ENCODE measurements at regions not wholly inside any gene's neighbourhood (a gene's known extent, or its start where the extent isn't known, plus 50 kb on each side); places are given as distances from the start of the nearest gene placed in this dataset.
A peak's percentile ranks its signal among the peaks of the same experiment; 100 is the strongest.

- no peak overlapping the region for H3K27ac ChIP-seq (ENCODE audit: low read depth, low read length)
- no peaks in the 10 kb centered on the region for H3K27me3 ChIP-seq (ENCODE audit: insufficient read depth, low read length)
- intact Hi-C loops (cut with micrococcal nuclease): no loop called here
- ChIA-PET POLR2A (ENCODE audit: partially characterized antibody) (no interaction called here), CTCF (ENCODE audit: partially characterized antibody) (interaction anchor here (1.4 to 2.1 kb wide), 3 partner anchors 14 to 164 kb away, joined by 3 to 7 read pairs (median 5); no protein-coding TSS in a partner anchor)
- Mint-ChIP-seq H3K36me3 (no peaks in the 10 kb centered on the region), H3K4me1 (peaks cover 0 to 4% (median 0%) of the 10 kb centered on the region in 4 donors), H3K9me3 (peaks cover 0 to 3% (median 0%) of the 10 kb centered on the region in 8 donors), H3K27me3 (peaks cover 0 to 2% of the 10 kb centered on the region in 2 donors), H3K27ac (peak overlapping the region in 2 of 7 donors; percentile 6 to 37), H3K4me3 (peak overlapping the region in 1 of 8 donors; percentile 26)
- no peaks in the 10 kb centered on the region for H3K9me3 ChIP-seq (ENCODE audit: control insufficient read depth in 1 of 2, low read length in 2 of 2)
- no peaks in the 10 kb centered on the region for H3K4me1 ChIP-seq (ENCODE audit: insufficient read depth, low read length)
- H3K36me3 ChIP-seq (ENCODE audit: insufficient read depth, low read length): no peaks in the 10 kb centered on the region
- no peak overlapping the region for H3K4me3 ChIP-seq (ENCODE audit: low read length in 2 of 2)
- no peak for DNase-seq
Observed at GRCh38 chr11:19577976-19578619, 134.5 kb upstream of the NAV2 start.

- CTCF ChIA-PET (ENCODE audit: partially characterized antibody): interaction anchor here (1.4 to 2.1 kb wide), 3 partner anchors 13 to 165 kb away, joined by 3 to 7 read pairs (median 5); no protein-coding TSS in a partner anchor
- Histone ChIP-seq H3K27me3 (ENCODE audit: insufficient read depth, low read length) (no peaks in the 10 kb centered on the region), H3K4me3 (ENCODE audit: low read length in 2 of 2) (no peak overlapping the region), H3K4me1 (ENCODE audit: insufficient read depth, low read length) (no peaks in the 10 kb centered on the region), H3K36me3 (ENCODE audit: insufficient read depth, low read length) (no peaks in the 10 kb centered on the region), H3K27ac (ENCODE audit: low read depth, low read length) (no peak overlapping the region), H3K9me3 (ENCODE audit: control insufficient read depth in 1 of 2, low read length in 2 of 2) (no peaks in the 10 kb centered on the region)
- H3K27me3 Mint-ChIP-seq: peaks cover 0 to 3% of the 10 kb centered on the region in 2 donors
- no peaks in the 10 kb centered on the region for H3K36me3 Mint-ChIP-seq
- no peak for DNase-seq
- H3K4me3 Mint-ChIP-seq: no peak overlapping the region
- H3K27ac Mint-ChIP-seq: no peak overlapping the region
- peaks cover 0 to 4% (median 0%) of the 10 kb centered on the region in 4 donors for H3K4me1 Mint-ChIP-seq
- POLR2A ChIA-PET (ENCODE audit: partially characterized antibody): no interaction called here
- intact Hi-C loops (cut with micrococcal nuclease): no loop called here
- H3K9me3 Mint-ChIP-seq: peaks cover 0 to 1% (median 0%) of the 10 kb centered on the region in 8 donors
Observed at GRCh38 chr11:19577391-19577975, 135.2 kb upstream of the NAV2 start.

- CTCF ChIA-PET (ENCODE audit: partially characterized antibody): interaction anchor here (1.4 to 1.9 kb wide), 2 partner anchors 12 to 17 kb away, joined by 3 to 7 read pairs; no protein-coding TSS in a partner anchor
- no peaks in the 10 kb centered on the region for H3K4me1 ChIP-seq (ENCODE audit: insufficient read depth, low read length)
- H3K4me3 ChIP-seq (ENCODE audit: low read length in 2 of 2): no peak overlapping the region
- DNase-seq: no peak
- H3K36me3 ChIP-seq (ENCODE audit: insufficient read depth, low read length): no peaks in the 10 kb centered on the region
- Mint-ChIP-seq H3K4me3 (no peak overlapping the region), H3K9me3 (peaks cover 0 to 1% (median 0%) of the 10 kb centered on the region in 8 donors), H3K27me3 (peaks cover 0 to 3% of the 10 kb centered on the region in 2 donors), H3K27ac (no peak overlapping the region), H3K36me3 (no peaks in the 10 kb centered on the region), H3K4me1 (peaks cover 0 to 4% (median 0%) of the 10 kb centered on the region in 4 donors)
- H3K27ac ChIP-seq (ENCODE audit: low read depth, low read length): no peak overlapping the region
- no peaks in the 10 kb centered on the region for H3K9me3 ChIP-seq (ENCODE audit: control insufficient read depth in 1 of 2, low read length in 2 of 2)
- POLR2A ChIA-PET (ENCODE audit: partially characterized antibody): no interaction called here
- intact Hi-C loops (cut with micrococcal nuclease): no loop called here
- H3K27me3 ChIP-seq (ENCODE audit: insufficient read depth, low read length): no peaks in the 10 kb centered on the region
Observed at GRCh38 chr11:19576903-19577302, 135.7 kb upstream of the NAV2 start.

- POLR2A ChIA-PET (ENCODE audit: partially characterized antibody): no interaction called here
- Histone ChIP-seq H3K27ac (ENCODE audit: low read depth, low read length) (no peak overlapping the region), H3K9me3 (ENCODE audit: control insufficient read depth in 1 of 2, low read length in 2 of 2) (no peaks in the 10 kb centered on the region), H3K4me1 (ENCODE audit: insufficient read depth, low read length) (no peaks in the 10 kb centered on the region), H3K4me3 (ENCODE audit: low read length in 2 of 2) (no peak overlapping the region), H3K36me3 (ENCODE audit: insufficient read depth, low read length) (no peaks in the 10 kb centered on the region), H3K27me3 (ENCODE audit: insufficient read depth, low read length) (no peaks in the 10 kb centered on the region)
- intact Hi-C loops (cut with micrococcal nuclease): no loop called here
- no peak for DNase-seq
- Mint-ChIP-seq H3K27me3 (peaks cover 0 to 4% of the 10 kb centered on the region in 2 donors), H3K4me3 (no peak overlapping the region), H3K27ac (no peak overlapping the region), H3K9me3 (peaks cover 0 to 1% (median 0%) of the 10 kb centered on the region in 8 donors), H3K36me3 (no peaks in the 10 kb centered on the region), H3K4me1 (peaks cover 0 to 4% (median 0%) of the 10 kb centered on the region in 4 donors)
- CTCF ChIA-PET (ENCODE audit: partially characterized antibody): interaction anchor here (1.9 kb wide), 2 partner anchors 12 to 16 kb away, joined by 4 to 7 read pairs; no protein-coding TSS in a partner anchor
Observed at GRCh38 chr11:19576054-19576453, 136.6 kb upstream of the NAV2 start.

- CTCF ChIA-PET (ENCODE audit: partially characterized antibody): interaction anchor here (1.9 to 3.7 kb wide), 2 partner anchors 11 to 14 kb away, joined by 4 to 21 read pairs; no protein-coding TSS in a partner anchor
- POLR2A ChIA-PET (ENCODE audit: partially characterized antibody): no interaction called here
- no peaks in the 10 kb centered on the region for H3K9me3 ChIP-seq (ENCODE audit: control insufficient read depth in 1 of 2, low read length in 2 of 2)
Observed at GRCh38 chr11:19574916-19575315, 137.7 kb upstream of the NAV2 start.

GRCh38 chr11:19573666-19574065 lies 139.0 kb upstream of the NAV2 start:
- Mint-ChIP-seq H3K36me3 (no peaks in the 10 kb centered on the region), H3K27ac (no peak overlapping the region), H3K4me1 (peaks cover 0 to 4% (median 0%) of the 10 kb centered on the region in 4 donors), H3K9me3 (no peaks in the 10 kb centered on the region), H3K4me3 (no peak overlapping the region), H3K27me3 (peaks cover 4 to 8% of the 10 kb centered on the region in 2 donors)
- no peaks in the 10 kb centered on the region for H3K4me1 ChIP-seq (ENCODE audit: insufficient read depth, low read length)
- H3K4me3 ChIP-seq (ENCODE audit: low read length in 2 of 2): no peak overlapping the region
- no peak overlapping the region for H3K27ac ChIP-seq (ENCODE audit: low read depth, low read length)
- DNase-seq: no peak
- intact Hi-C loops (cut with micrococcal nuclease): no loop called here
- POLR2A ChIA-PET (ENCODE audit: partially characterized antibody): no interaction called here
- H3K9me3 ChIP-seq (ENCODE audit: control insufficient read depth in 1 of 2, low read length in 2 of 2): no peaks in the 10 kb centered on the region
- no peaks in the 10 kb centered on the region for H3K36me3 ChIP-seq (ENCODE audit: insufficient read depth, low read length)
- CTCF ChIA-PET (ENCODE audit: partially characterized antibody): interaction anchor here (1.1 to 3.7 kb wide), 4 partner anchors 10 to 167 kb away, joined by 4 to 21 read pairs (median 6); no protein-coding TSS in a partner anchor
- H3K27me3 ChIP-seq (ENCODE audit: insufficient read depth, low read length): no peaks in the 10 kb centered on the region

More at GRCh38 chr11:19574916-19575315, 137.7 kb upstream of the NAV2 start:
- no peaks in the 10 kb centered on the region for H3K4me1 ChIP-seq (ENCODE audit: insufficient read depth, low read length)
- H3K4me3 ChIP-seq (ENCODE audit: low read length in 2 of 2): no peak overlapping the region
- H3K27me3 ChIP-seq (ENCODE audit: insufficient read depth, low read length): no peaks in the 10 kb centered on the region
- intact Hi-C loops (cut with micrococcal nuclease): no loop called here
- no peaks in the 10 kb centered on the region for H3K36me3 ChIP-seq (ENCODE audit: insufficient read depth, low read length)
- no peak overlapping the region for H3K27ac Mint-ChIP-seq
- no peaks in the 10 kb centered on the region for H3K9me3 Mint-ChIP-seq
- no peak overlapping the region for H3K4me3 Mint-ChIP-seq
- no peak for DNase-seq
- peaks cover 4 to 8% of the 10 kb centered on the region in 2 donors for H3K27me3 Mint-ChIP-seq
- H3K36me3 Mint-ChIP-seq: no peaks in the 10 kb centered on the region
- no peak overlapping the region for H3K27ac ChIP-seq (ENCODE audit: low read depth, low read length)
- H3K4me1 Mint-ChIP-seq: peaks cover 0 to 4% (median 0%) of the 10 kb centered on the region in 4 donors

GRCh38 chr11:19571906-19572305 lies 140.7 kb upstream of the NAV2 start:
- intact Hi-C loops (cut with micrococcal nuclease): no loop called here
- Mint-ChIP-seq H3K4me3 (no peak overlapping the region), H3K27me3 (peaks cover 7 to 8% of the 10 kb centered on the region in 2 donors), H3K36me3 (no peaks in the 10 kb centered on the region), H3K27ac (no peak overlapping the region), H3K9me3 (no peaks in the 10 kb centered on the region), H3K4me1 (peaks cover 0 to 2% (median 0%) of the 10 kb centered on the region in 4 donors)
- no peak overlapping the region for H3K27ac ChIP-seq (ENCODE audit: low read depth, low read length)
- H3K4me1 ChIP-seq (ENCODE audit: insufficient read depth, low read length): no peaks in the 10 kb centered on the region
- ChIA-PET POLR2A (ENCODE audit: partially characterized antibody) (no interaction called here), CTCF (ENCODE audit: partially characterized antibody) (interaction anchor here (1.6 to 3.7 kb wide), 2 partner anchors 8 to 12 kb away, joined by 7 to 21 read pairs; no protein-coding TSS in a partner anchor)
- no peak overlapping the region for H3K4me3 ChIP-seq (ENCODE audit: low read length in 2 of 2)
- no peaks in the 10 kb centered on the region for H3K9me3 ChIP-seq (ENCODE audit: control insufficient read depth in 1 of 2, low read length in 2 of 2)
- DNase-seq: no peak
- no peaks in the 10 kb centered on the region for H3K27me3 ChIP-seq (ENCODE audit: insufficient read depth, low read length)
- H3K36me3 ChIP-seq (ENCODE audit: insufficient read depth, low read length): no peaks in the 10 kb centered on the region
